ENCODE measurements at regions not wholly inside any gene's neighbourhood (a gene's known extent, or its start where the extent isn't known, plus 50 kb on each side); places are given as distances from the start of the nearest gene placed in this dataset.

DNA sequence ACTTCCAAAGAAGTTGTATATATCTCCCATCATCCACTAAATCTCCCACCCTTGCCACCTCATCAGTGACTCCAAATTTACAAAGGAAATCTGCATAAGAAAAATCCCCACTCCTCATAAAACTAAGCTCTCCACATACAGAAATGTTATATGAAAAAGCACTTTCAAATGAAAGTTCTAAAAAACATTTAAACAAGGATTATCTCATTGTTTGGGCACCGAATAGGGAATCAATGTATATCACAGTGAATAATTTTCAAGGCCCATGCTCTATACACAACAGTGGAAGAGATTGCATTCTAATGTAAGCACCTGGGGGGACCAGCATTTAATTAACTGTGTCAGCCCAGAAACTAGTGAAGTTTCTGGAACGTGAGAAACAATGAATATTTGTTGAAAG, 70.1 kb downstream of the OSR1 start:
- TF ChIP-seq POLR2AphosphoS5 (IDR thresholded peaks at IDR 0.05) (no peak), EP300 (IDR thresholded peaks at IDR 0.05) (no peak), POLR2A (IDR thresholded peaks at IDR 0.05) (no peak)
- TF ChIP-seq, protein P1, sequence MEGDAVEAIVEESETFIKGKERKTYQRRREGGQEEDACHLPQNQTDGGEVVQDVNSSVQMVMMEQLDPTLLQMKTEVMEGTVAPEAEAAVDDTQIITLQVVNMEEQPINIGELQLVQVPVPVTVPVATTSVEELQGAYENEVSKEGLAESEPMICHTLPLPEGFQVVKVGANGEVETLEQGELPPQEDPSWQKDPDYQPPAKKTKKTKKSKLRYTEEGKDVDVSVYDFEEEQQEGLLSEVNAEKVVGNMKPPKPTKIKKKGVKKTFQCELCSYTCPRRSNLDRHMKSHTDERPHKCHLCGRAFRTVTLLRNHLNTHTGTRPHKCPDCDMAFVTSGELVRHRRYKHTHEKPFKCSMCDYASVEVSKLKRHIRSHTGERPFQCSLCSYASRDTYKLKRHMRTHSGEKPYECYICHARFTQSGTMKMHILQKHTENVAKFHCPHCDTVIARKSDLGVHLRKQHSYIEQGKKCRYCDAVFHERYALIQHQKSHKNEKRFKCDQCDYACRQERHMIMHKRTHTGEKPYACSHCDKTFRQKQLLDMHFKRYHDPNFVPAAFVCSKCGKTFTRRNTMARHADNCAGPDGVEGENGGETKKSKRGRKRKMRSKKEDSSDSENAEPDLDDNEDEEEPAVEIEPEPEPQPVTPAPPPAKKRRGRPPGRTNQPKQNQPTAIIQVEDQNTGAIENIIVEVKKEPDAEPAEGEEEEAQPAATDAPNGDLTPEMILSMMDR (IDR thresholded peaks at IDR 0.05): no peak
- H3K27me3 ChIP-seq: no peaks in the 10 kb centered on the region
- no peaks in the 10 kb centered on the region for H3K4me1 ChIP-seq
- H3K4me3 ChIP-seq: no peak overlapping the region
- H3K27ac ChIP-seq: no peak overlapping the region
- no peaks in the 10 kb centered on the region for H3K9me3 ChIP-seq
- H3K36me3 ChIP-seq: no peaks in the 10 kb centered on the region
- DNase-seq (ENCODE audit: low spot score in 2 of 2): no peak
- 39% methylated on average over 2 of the region's 2 CpGs for WGBS

DNA sequence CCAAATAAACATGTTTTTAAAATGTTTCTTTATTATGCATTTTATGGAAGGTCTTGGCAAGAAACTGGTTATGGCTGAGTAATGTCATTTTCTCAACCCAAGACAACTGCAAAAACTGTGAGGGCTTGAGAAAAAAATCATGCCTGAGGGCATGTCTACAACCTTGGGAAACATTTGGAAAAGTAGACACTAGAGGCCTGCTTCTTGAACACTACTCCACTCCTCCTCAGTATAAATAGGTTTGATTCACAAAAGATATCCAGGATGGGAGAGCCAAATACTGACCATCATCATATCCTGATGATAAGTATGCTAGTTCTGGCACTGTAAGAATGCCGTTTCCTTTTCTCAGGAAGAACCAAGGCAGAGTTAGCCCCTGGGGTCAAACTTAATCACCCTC, 71.1 kb downstream of the OSR1 start:
- H3K4me1 ChIP-seq: no peaks in the 10 kb centered on the region
- TF ChIP-seq POLR2A (IDR thresholded peaks at IDR 0.05): no peak
- TF ChIP-seq EP300 (IDR thresholded peaks at IDR 0.05): no peak
- TF ChIP-seq, protein P1 (IDR thresholded peaks at IDR 0.05): no peak
- TF ChIP-seq POLR2AphosphoS5 (IDR thresholded peaks at IDR 0.05): no peak
- 59% methylated on average over 1 of the region's 1 CpG for WGBS
- DNase-seq (ENCODE audit: low spot score in 2 of 2): no peak
- no peaks in the 10 kb centered on the region for H3K9me3 ChIP-seq
- no peak overlapping the region for H3K27ac ChIP-seq
- H3K27me3 ChIP-seq: no peaks in the 10 kb centered on the region
- H3K4me3 ChIP-seq: no peak overlapping the region
- H3K36me3 ChIP-seq: no peaks in the 10 kb centered on the region

DNA sequence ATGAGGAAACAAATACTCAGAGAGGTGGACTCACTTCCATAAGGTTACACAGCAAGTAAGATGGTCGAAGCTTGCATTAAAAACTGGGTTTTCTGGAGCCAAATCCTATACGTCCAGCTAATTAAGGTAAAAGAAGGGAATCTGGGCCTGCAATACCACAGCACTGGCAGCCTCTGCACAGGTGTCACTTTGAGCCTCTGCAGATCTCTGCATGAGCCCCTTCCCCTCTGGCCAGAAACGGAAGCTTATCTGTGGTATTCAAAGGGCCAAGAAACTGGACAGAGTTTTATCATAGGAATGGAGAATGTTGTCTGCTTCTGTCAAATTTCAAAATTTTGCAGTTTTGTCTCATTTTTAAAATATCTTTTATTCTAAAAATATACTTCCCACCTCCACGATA, 76.1 kb downstream of the OSR1 start:
- H3K9me3 ChIP-seq: no peaks in the 10 kb centered on the region
- WGBS: 92% methylated on average over 4 of the region's 4 CpGs
- H3K27ac ChIP-seq: no peak overlapping the region
- no peaks in the 10 kb centered on the region for H3K36me3 ChIP-seq
- no peaks in the 10 kb centered on the region for H3K4me1 ChIP-seq
- H3K4me3 ChIP-seq: no peak overlapping the region
- H3K27me3 ChIP-seq: no peaks in the 10 kb centered on the region
- DNase-seq (ENCODE audit: low spot score in 2 of 2): no peak
- TF ChIP-seq, protein P1 (IDR thresholded peaks at IDR 0.05): no peak
- no peak for TF ChIP-seq POLR2AphosphoS5 (IDR thresholded peaks at IDR 0.05)
- TF ChIP-seq POLR2A (IDR thresholded peaks at IDR 0.05): no peak

DNA sequence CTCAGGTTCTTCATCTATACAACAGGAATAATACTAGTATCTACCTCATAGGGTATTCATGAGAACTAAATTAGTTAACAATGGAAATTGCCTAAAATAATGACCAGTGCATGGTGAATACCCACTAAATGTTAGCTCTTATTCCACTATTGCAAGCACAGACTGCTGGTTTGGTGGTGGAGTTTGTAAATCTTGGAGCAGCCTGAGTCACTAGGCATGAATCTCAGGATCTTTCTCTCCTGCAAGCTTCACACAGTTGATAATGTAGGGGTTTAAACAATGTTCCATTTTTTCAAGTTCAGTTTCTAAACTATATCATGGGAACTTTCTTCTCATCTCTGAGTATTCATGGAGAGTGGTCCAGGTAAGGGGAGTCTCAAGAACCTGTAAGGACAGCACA, 84.0 kb downstream of the OSR1 start:
- DNase-seq (ENCODE audit: low spot score in 2 of 2): no peak
- H3K27ac ChIP-seq: no peak overlapping the region
- TF ChIP-seq EP300 (IDR thresholded peaks at IDR 0.05) (no peak), POLR2AphosphoS5 (IDR thresholded peaks at IDR 0.05) (no peak)

DNA sequence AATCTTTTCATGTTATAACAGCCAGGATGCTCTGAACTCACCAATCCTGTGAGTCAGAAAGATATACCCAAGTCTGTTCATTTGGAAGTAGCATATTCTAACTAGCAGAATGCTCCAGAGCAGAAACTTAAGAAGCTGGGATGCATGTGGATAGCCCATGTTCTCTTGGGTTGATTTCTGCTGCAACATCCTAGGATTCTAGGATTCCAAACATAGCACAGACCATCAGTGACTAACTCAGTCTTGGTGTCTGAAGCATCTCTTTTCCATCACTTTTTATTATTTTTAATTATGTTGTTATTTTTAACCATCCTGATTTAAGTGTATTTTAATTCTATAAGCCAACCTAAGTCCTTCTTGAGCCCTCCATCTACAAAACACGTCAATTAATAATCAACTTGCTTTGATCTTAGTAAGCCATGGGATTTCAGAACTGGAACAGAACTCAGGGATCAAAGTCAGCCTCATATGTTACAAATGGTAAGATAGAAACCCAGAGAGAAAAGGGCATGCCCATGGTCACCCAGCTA, 85.4 kb downstream of the OSR1 start:
- H3K4me1 ChIP-seq: no peaks in the 10 kb centered on the region
- no peak overlapping the region for H3K27ac ChIP-seq
- TF ChIP-seq, protein P1 (IDR thresholded peaks at IDR 0.05): no peak
- TF ChIP-seq EP300 (IDR thresholded peaks at IDR 0.05): no peak
- TF ChIP-seq POLR2AphosphoS5 (IDR thresholded peaks at IDR 0.05): no peak
- TF ChIP-seq POLR2A (IDR thresholded peaks at IDR 0.05): no peak
- no peak overlapping the region for H3K4me3 ChIP-seq
- WGBS: 93% methylated on average over 1 of the region's 1 CpG
- H3K27me3 ChIP-seq: no peaks in the 10 kb centered on the region
- DNase-seq (ENCODE audit: low spot score in 2 of 2): no peak
- H3K9me3 ChIP-seq: no peaks in the 10 kb centered on the region
- H3K36me3 ChIP-seq: no peaks in the 10 kb centered on the region

More for the DNA sequence above, 84.0 kb downstream of the OSR1 start:
- no peaks in the 10 kb centered on the region for H3K36me3 ChIP-seq
- no peak overlapping the region for H3K4me3 ChIP-seq
- no peaks in the 10 kb centered on the region for H3K4me1 ChIP-seq
- H3K27me3 ChIP-seq: no peaks in the 10 kb centered on the region
- H3K9me3 ChIP-seq: no peaks in the 10 kb centered on the region

DNA sequence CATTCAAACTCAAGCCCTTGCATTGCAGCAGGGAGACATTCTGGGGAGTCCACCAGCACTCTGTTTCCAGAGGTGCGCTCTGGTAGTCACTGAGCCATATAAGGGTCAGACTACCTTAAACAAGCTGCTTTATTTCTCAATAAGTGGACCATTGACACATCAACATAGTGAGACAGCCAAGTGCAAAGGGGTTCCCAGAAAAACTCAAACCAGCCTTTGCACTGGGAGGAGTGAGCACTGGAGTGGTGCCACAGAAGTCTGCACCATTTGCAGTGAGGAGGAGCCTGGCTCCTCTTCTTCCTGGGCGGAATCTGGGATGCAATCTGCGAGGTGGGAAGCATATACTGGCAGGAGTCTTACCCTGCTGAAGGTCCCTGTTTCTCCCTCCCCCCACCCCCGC, 86.4 kb downstream of the OSR1 start:
- Histone ChIP-seq H3K36me3 (no peaks in the 10 kb centered on the region), H3K27me3 (no peaks in the 10 kb centered on the region), H3K4me1 (no peaks in the 10 kb centered on the region), H3K9me3 (no peaks in the 10 kb centered on the region), H3K27ac (no peak overlapping the region), H3K4me3 (no peak overlapping the region)
- TF ChIP-seq EP300 (IDR thresholded peaks at IDR 0.05): no peak
- no peak for TF ChIP-seq POLR2AphosphoS5 (IDR thresholded peaks at IDR 0.05)
- TF ChIP-seq, protein P1 (IDR thresholded peaks at IDR 0.05): no peak
- no peak for TF ChIP-seq POLR2A (IDR thresholded peaks at IDR 0.05)
- WGBS: 84% methylated on average over 4 of the region's 4 CpGs
- no peak for DNase-seq (ENCODE audit: low spot score in 2 of 2)

Data from suprapubic skin (tissue), 4 donors.